ACHN (cell line): ENCODE measurements at regions not wholly inside any gene's neighbourhood (a gene's known extent, or its start where the extent isn't known, plus 50 kb on each side); places are given as distances from the start of the nearest gene placed in this dataset.

Source experiments
- DNase-seq: peaks from one replicate; pipeline ENCODE4 v3.0.0-alpha.2; 2015
- in situ Hi-C: cut with HindIII; loops from 2 replicates; pipeline ENCODE4 v1.10.0; 2017; ENCODE audit warnings: low sequenced_read_pairs, low pct_ligation_motif_present, low pct_unique_long_range_greater_than_20kb

- in situ Hi-C loops, result no loop called here
- DNase-seq, result no peak
Observed at GRCh38 chrX:40494005-40494404, 86.8 kb upstream of the ATP6AP2 start.

GRCh38 chrX:40488296-40488695 is 92.5 kb upstream of the ATP6AP2 start:
- in situ Hi-C loops, result no loop called here
- no peak for DNase-seq

GRCh38 chrX:40485973-40486372 is 94.8 kb upstream of the ATP6AP2 start:
- in situ Hi-C loops, result no loop called here
- DNase-seq, result no peak

GRCh38 chrX:40485102-40485826 is 95.5 kb upstream of the ATP6AP2 start:
- in situ Hi-C loops, result no loop called here
- DNase-seq, result no peak

- in situ Hi-C loops, result no loop called here
- no peak for DNase-seq
Observed at GRCh38 chrX:40484408-40485091, 96.2 kb upstream of the ATP6AP2 start.

GRCh38 chrX:40483502-40483901 is 97.3 kb upstream of the ATP6AP2 start:
- in situ Hi-C loops, result no loop called here

GRCh38 chrX:40479777-40480318 is 100.9 kb upstream of the ATP6AP2 start:
- in situ Hi-C loops, result no loop called here
- DNase-seq, result peak; percentile 83

More at GRCh38 chrX:40483502-40483901, 97.3 kb upstream of the ATP6AP2 start:
- no peak for DNase-seq

- in situ Hi-C loops, result no loop called here
- DNase-seq, result no peak
Observed at GRCh38 chrX:40478474-40479065, 102.2 kb upstream of the ATP6AP2 start.

GRCh38 chrX:40476958-40477357 is 103.8 kb upstream of the ATP6AP2 start:
- in situ Hi-C loops, result no loop called here
- no peak for DNase-seq

GRCh38 chrX:40474645-40475044 is 106.1 kb upstream of the ATP6AP2 start:
- DNase-seq, result no peak
- in situ Hi-C loops, result no loop called here

- in situ Hi-C loops, result no loop called here
- peak; percentile 79 for DNase-seq
Observed at GRCh38 chrX:40474205-40474626, 106.6 kb upstream of the ATP6AP2 start.

- in situ Hi-C loops, result no loop called here
- no peak for DNase-seq
Observed at GRCh38 chrX:40473460-40474204, 107.1 kb upstream of the ATP6AP2 start.

GRCh38 chrX:40471965-40472648 is 108.7 kb upstream of the ATP6AP2 start:
- in situ Hi-C loops, result no loop called here

GRCh38 chrX:40470830-40471429 is 109.8 kb upstream of the ATP6AP2 start:
- DNase-seq, result no peak
- in situ Hi-C loops, result no loop called here

More at GRCh38 chrX:40471965-40472648, 108.7 kb upstream of the ATP6AP2 start:
- DNase-seq, result peak; percentile 46

- DNase-seq, result no peak
- in situ Hi-C loops, result no loop called here
Observed at GRCh38 chrX:40469316-40469715, 111.5 kb upstream of the ATP6AP2 start.

GRCh38 chrX:40468033-40468846 is 112.5 kb upstream of the ATP6AP2 start:
- in situ Hi-C loops, result no loop called here
- DNase-seq, result peak; percentile 38

- in situ Hi-C loops, result no loop called here
Observed at GRCh38 chrX:40467454-40467853, 113.3 kb upstream of the ATP6AP2 start.

More at GRCh38 chrX:40467454-40467853, 113.3 kb upstream of the ATP6AP2 start:
- DNase-seq, result no peak
